HEK293 (cell line): ENCODE measurements at regions not wholly inside any gene's neighbourhood (a gene's known extent, or its start where the extent isn't known, plus 50 kb on each side); places are given as distances from the start of the nearest gene placed in this dataset.

Source experiments
- CTCF ChIA-PET: fragments of 350-600 bp; formaldehyde crosslinking; extraction: SDS; loops from one replicate; lab custom pipeline; 2021; ENCODE audit warnings: antibody characterized with exemption; lab: Yijun Ruan, JAX
- POLR2A ChIA-PET: fragments of 300-600 bp; formaldehyde crosslinking; extraction: SDS; loops from one replicate; lab custom pipeline; 2020; ENCODE audit warnings: antibody characterized with exemption, inconsistent platforms; lab: Yijun Ruan, JAX
- H3K27ac ChIP-seq: fragments of 200-500 bp; sonication (Bioruptor generic); 2 replicates; pipeline ENCODE4 v1.5.1; 2014; ENCODE audit warnings: low read depth, low read length, control low read depth, inconsistent platforms; ENCODE audit errors: extremely low read depth
- H3K36me3 ChIP-seq, 2 experiments: fragments of 200-500 bp in 1 of 2; sonication (Bioruptor generic) in 1 of 2; 1 replicate in 1 of 2; 2 replicates in 1 of 2; pipeline ENCODE4 v1.5.1; 2014 to 2017; ENCODE audit warnings: inconsistent platforms in 2 of 2, low read length in 2 of 2; ENCODE audit not compliant: control insufficient read depth in 2 of 2, insufficient read depth in 1 of 2
- H3K4me1 ChIP-seq: fragments of 200-500 bp; sonication (Bioruptor generic); 2 replicates; pipeline ENCODE4 v1.5.1; 2014; ENCODE audit warnings: mild to moderate bottlenecking, low read length, inconsistent platforms; ENCODE audit not compliant: control insufficient read depth, insufficient read depth
- H3K4me3 ChIP-seq: 2 replicates; pipeline ENCODE4 v1.5.1; 2011; ENCODE audit warnings: low read depth, mild to moderate bottlenecking, control low read depth, low read length, moderate library complexity
- H3K9me3 ChIP-seq: fragments of 200-500 bp; sonication (Bioruptor generic); 2 replicates; pipeline ENCODE4 v1.5.1; 2014; ENCODE audit warnings: low read depth, low read length, inconsistent platforms; ENCODE audit not compliant: control insufficient read depth, insufficient read depth
- BCL11B ChIP-seq: fragments of 450-650 bp; formaldehyde crosslinking; IDR thresholded peaks from 2 replicates; pipeline ENCODE4 v1.5.1; 2016; ENCODE audit warnings: low read depth, missing biosample characterization, missing genetic modification characterization
- HOXA7 ChIP-seq: sonication (generic); formaldehyde crosslinking; IDR thresholded peaks from 2 replicates; pipeline ENCODE4 v1.8.1; 2022; ENCODE audit warnings: missing genetic modification reagents, borderline replicate concordance
- KLF10 ChIP-seq: fragments of 450-650 bp; IDR thresholded peaks from 2 replicates; pipeline ENCODE4 v1.5.1; 2018; ENCODE audit warnings: missing biosample characterization, mild to moderate bottlenecking, missing genetic modification characterization
- MEIS1 ChIP-seq: sonication (generic); formaldehyde crosslinking; IDR thresholded peaks from 2 replicates; pipeline ENCODE4 v1.8.1; 2022; ENCODE audit warnings: missing genetic modification reagents, mild to moderate bottlenecking, borderline replicate concordance
- MYNN ChIP-seq: fragments of 450-650 bp; formaldehyde crosslinking; IDR thresholded peaks from 2 replicates; pipeline ENCODE4 v1.5.1; 2016; ENCODE audit warnings: missing biosample characterization, missing genetic modification characterization, borderline replicate concordance
- ZBTB1 ChIP-seq: fragments of 450-650 bp; formaldehyde crosslinking; IDR thresholded peaks from 2 replicates; pipeline ENCODE4 v1.5.1; 2016; ENCODE audit warnings: missing biosample characterization, missing genetic modification characterization
- ZBTB21 ChIP-seq: fragments of 450-650 bp; formaldehyde crosslinking; IDR thresholded peaks from 2 replicates; pipeline ENCODE4 v1.5.1; 2017; ENCODE audit warnings: missing biosample characterization, missing genetic modification characterization
- ZBTB44 ChIP-seq: fragments of 450-650 bp; IDR thresholded peaks from 2 replicates; pipeline ENCODE4 v1.5.1; 2018; ENCODE audit warnings: missing biosample characterization, mild to moderate bottlenecking, missing genetic modification characterization
- ZNF121 ChIP-seq: fragments of 450-650 bp; formaldehyde crosslinking; IDR thresholded peaks from 2 replicates; pipeline ENCODE4 v1.5.1; 2016; ENCODE audit warnings: missing biosample characterization, missing genetic modification characterization
- ZNF140 ChIP-seq: fragments of 450-650 bp; formaldehyde crosslinking; IDR thresholded peaks from 2 replicates; pipeline ENCODE4 v1.5.1; 2016; ENCODE audit warnings: missing biosample characterization, missing genetic modification characterization
- ZNF16 ChIP-seq: fragments of 450-650 bp; formaldehyde crosslinking; IDR thresholded peaks from 2 replicates; pipeline ENCODE4 v1.5.1; 2016; ENCODE audit warnings: low read depth, missing biosample characterization, missing genetic modification characterization
- ZNF175 ChIP-seq: fragments of 450-650 bp; formaldehyde crosslinking; IDR thresholded peaks from 2 replicates; pipeline ENCODE4 v1.5.1; 2016; ENCODE audit warnings: missing biosample characterization, missing genetic modification characterization
- ZNF18 ChIP-seq: fragments of 450-650 bp; formaldehyde crosslinking; IDR thresholded peaks from 2 replicates; pipeline ENCODE4 v1.5.1; 2016; ENCODE audit warnings: missing biosample characterization, missing genetic modification characterization
- ZNF184 ChIP-seq: fragments of 450-650 bp; IDR thresholded peaks from 2 replicates; pipeline ENCODE4 v1.5.1; 2018; ENCODE audit warnings: missing biosample characterization, mild to moderate bottlenecking, missing genetic modification characterization
- ZNF19 ChIP-seq: fragments of 450-650 bp; formaldehyde crosslinking; IDR thresholded peaks from 2 replicates; pipeline ENCODE4; 2016; ENCODE audit warnings: missing biosample characterization, missing genetic modification characterization, low read depth
- ZNF211 ChIP-seq: fragments of 450-650 bp; formaldehyde crosslinking; IDR thresholded peaks from 2 replicates; pipeline ENCODE4 v1.5.1; 2016; ENCODE audit warnings: low read depth, missing biosample characterization, missing genetic modification characterization
- ZNF223 ChIP-seq: fragments of 450-650 bp; formaldehyde crosslinking; IDR thresholded peaks from 2 replicates; pipeline ENCODE4 v1.5.1; 2016; ENCODE audit warnings: missing biosample characterization, missing genetic modification characterization
- ZNF514 ChIP-seq: fragments of 450-650 bp; formaldehyde crosslinking; IDR thresholded peaks from 2 replicates; pipeline ENCODE4 v1.5.1; 2016; ENCODE audit warnings: missing biosample characterization, missing genetic modification characterization
- ZNF529 ChIP-seq: fragments of 450-650 bp; formaldehyde crosslinking; IDR thresholded peaks from 2 replicates; pipeline ENCODE4 v1.5.1; 2017; ENCODE audit warnings: missing genetic modification characterization, missing biosample characterization; ENCODE audit not compliant: insufficient replicate concordance
- ZNF670 ChIP-seq: fragments of 450-650 bp; formaldehyde crosslinking; IDR thresholded peaks from 2 replicates; pipeline ENCODE4 v1.5.1; 2016; ENCODE audit warnings: missing biosample characterization, missing genetic modification characterization, low read depth
- TF ChIP-seq, protein P1 (sequence below): IDR thresholded peaks from 2 replicates; pipeline ENCODE4 v1.6.1; 2011; ENCODE audit warnings: mild to moderate bottlenecking, low read depth, low read length, borderline replicate concordance
- TF ChIP-seq, protein P2 (sequence below): fragments of 450-650 bp; formaldehyde crosslinking; IDR thresholded peaks from 2 replicates; pipeline ENCODE4 v1.5.0; 2017; ENCODE audit warnings: missing biosample characterization, missing genetic modification characterization, borderline replicate concordance

- TF ChIP-seq ZNF18, result no peak
- no peak for TF ChIP-seq ZNF514 (tag by site-specific recombination)
- TF ChIP-seq, protein P1, sequence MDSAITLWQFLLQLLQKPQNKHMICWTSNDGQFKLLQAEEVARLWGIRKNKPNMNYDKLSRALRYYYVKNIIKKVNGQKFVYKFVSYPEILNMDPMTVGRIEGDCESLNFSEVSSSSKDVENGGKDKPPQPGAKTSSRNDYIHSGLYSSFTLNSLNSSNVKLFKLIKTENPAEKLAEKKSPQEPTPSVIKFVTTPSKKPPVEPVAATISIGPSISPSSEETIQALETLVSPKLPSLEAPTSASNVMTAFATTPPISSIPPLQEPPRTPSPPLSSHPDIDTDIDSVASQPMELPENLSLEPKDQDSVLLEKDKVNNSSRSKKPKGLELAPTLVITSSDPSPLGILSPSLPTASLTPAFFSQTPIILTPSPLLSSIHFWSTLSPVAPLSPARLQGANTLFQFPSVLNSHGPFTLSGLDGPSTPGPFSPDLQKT, result no peak
- no peak for TF ChIP-seq ZNF175 (tag by site-specific recombination)
- TF ChIP-seq ZNF140 (tag by site-specific recombination), result no peak
- no peak for TF ChIP-seq MEIS1 (CRISPR knock-in tag)
- no peak for TF ChIP-seq KLF10 (tag by site-specific recombination)
Measured at GRCh38 chr10:62919776-62920175, 103.6 kb upstream of the EGR2 start (continued).

DNA sequence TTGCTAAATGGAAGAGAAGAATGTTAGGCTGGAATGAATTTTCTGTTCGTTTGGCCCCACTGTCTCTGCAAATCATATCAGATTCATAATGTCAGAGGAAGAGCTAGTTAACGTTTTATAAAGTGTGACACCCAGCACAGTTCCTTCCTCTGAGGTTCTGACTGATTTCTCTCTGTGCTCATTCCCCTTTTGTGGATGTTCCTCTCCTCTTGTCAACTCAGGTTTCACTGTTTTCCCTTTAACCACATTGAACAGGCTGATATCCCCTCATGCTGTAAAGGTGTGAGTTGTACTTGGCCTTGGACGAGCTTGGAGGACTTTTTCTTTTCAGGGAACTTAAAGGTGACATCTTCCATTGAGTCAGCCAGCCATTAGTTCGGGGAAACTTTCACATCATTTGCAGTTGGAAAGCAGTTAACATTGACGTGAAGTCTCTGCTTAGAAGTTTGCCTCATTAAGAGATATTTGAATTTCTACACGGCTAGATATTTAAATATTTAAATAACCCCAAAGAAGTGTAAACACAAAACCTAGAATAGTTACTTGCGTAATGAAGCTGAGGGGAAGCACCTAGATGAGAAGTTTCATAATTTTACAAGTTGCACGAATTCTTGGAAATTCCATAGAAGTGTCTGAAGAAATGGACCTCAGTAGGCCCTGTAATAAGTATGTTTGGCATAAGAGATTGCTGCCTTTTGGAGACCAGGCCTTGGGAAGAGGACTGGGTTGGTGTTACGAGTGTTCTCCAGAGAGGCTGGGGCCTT lies 101.5 kb upstream of the EGR2 start:
- Histone ChIP-seq H3K4me3 (no peak overlapping the region), H3K4me1 (no peaks in the 10 kb centered on the region), H3K27ac (no peak overlapping the region), H3K36me3 (no peaks in the 10 kb centered on the region), H3K9me3 (no peaks in the 10 kb centered on the region)
- CTCF ChIA-PET, result interaction anchor here (0.6 kb wide), 1 partner anchor 46 kb away, joined by 3 read pairs; no protein-coding TSS in a partner anchor
- POLR2A ChIA-PET, result no interaction called here
- TF ChIP-seq ZNF19 (no peak), ZNF223 (tag by site-specific recombination) (no peak), ZNF529 (tag by site-specific recombination) (no peak), ZNF184 (tag by site-specific recombination) (no peak), ZBTB21 (tag by site-specific recombination) (no peak), BCL11B (tag by site-specific recombination) (no peak), ZNF121 (no peak), MYNN (tag by site-specific recombination) (no peak), ZNF211 (tag by site-specific recombination) (no peak)

DNA sequence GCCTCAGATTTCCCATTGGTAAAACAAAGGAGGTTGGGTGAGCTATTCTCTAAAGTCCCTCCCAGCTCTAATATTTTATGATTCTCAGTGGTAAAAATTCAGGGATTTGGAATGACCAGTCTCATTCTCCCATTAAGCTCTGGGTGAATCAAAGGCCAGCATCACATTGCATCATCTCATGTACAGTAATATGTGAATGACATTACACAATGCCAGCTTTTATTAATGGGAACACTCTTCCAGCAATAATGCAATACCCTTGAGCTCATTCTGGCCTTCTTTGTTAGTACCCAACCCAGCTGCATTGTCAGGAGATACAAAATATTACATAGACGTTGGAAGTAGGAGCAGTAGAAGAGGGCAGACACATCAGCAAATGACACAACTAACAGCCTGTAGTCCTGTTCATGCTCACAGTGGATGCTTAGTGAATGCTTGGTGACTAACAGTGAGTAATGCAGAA lies 100.0 kb upstream of the EGR2 start:
- H3K9me3 ChIP-seq, result no peaks in the 10 kb centered on the region
- TF ChIP-seq ZNF670 (tag by site-specific recombination) (no peak), HOXA7 (CRISPR knock-in tag) (no peak), ZBTB1 (tag by site-specific recombination) (no peak), ZNF16 (tag by site-specific recombination) (no peak), ZBTB44 (tag by site-specific recombination) (no peak)
- TF ChIP-seq, protein P2, sequence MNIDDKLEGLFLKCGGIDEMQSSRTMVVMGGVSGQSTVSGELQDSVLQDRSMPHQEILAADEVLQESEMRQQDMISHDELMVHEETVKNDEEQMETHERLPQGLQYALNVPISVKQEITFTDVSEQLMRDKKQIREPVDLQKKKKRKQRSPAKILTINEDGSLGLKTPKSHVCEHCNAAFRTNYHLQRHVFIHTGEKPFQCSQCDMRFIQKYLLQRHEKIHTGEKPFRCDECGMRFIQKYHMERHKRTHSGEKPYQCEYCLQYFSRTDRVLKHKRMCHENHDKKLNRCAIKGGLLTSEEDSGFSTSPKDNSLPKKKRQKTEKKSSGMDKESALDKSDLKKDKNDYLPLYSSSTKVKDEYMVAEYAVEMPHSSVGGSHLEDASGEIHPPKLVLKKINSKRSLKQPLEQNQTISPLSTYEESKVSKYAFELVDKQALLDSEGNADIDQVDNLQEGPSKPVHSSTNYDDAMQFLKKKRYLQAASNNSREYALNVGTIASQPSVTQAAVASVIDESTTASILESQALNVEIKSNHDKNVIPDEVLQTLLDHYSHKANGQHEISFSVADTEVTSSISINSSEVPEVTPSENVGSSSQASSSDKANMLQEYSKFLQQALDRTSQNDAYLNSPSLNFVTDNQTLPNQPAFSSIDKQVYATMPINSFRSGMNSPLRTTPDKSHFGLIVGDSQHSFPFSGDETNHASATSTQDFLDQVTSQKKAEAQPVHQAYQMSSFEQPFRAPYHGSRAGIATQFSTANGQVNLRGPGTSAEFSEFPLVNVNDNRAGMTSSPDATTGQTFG (tag by site-specific recombination), result no peak
- no peak overlapping the region for H3K4me3 ChIP-seq
- CTCF ChIA-PET, result interaction anchor here (0.6 kb wide), 1 partner anchor 62 kb away, joined by 3 read pairs; no protein-coding TSS in a partner anchor
- POLR2A ChIA-PET, result no interaction called here
- no peak overlapping the region for H3K27ac ChIP-seq
- no peaks in the 10 kb centered on the region for H3K4me1 ChIP-seq
- no peaks in the 10 kb centered on the region for H3K36me3 ChIP-seq
